ENCODE measurements at regions not wholly inside any gene's neighbourhood (a gene's known extent, or its start where the extent isn't known, plus 50 kb on each side); places are given as distances from the start of the nearest gene placed in this dataset.

GRCh38 chr4:24279911-24280375, 304.4 kb downstream of the DHX15 start:
- intact Hi-C loops (cut with DNase I; ENCODE audit: low total_unique reads), result no loop called here
- H3K9me3 ChIP-seq, result no peaks in the 10 kb centered on the region
- ATAC-seq, result peak in 1 of 2 donors; percentile 30
- in situ Hi-C loops (cut with MboI; ENCODE audit: low sequenced_read_pairs in 4 of 4), result no loop called here
- TF ChIP-seq CTCF (IDR thresholded peaks at IDR 0.05 in 4 of 5, conservative IDR thresholded peaks at IDR 0.05 in 1 of 5) (no peak), POLR2A (IDR thresholded peaks at IDR 0.05) (no peak)
- H3K4me1 ChIP-seq, result peaks cover 4 to 11% of the 10 kb centered on the region in 2 donors
- DNase-seq, result no peak
- H3K27ac ChIP-seq, result peak overlapping the region in 3 of 4 donors; percentile 37 to 48 (median 41)
- H3K27me3 ChIP-seq, result no peaks in the 10 kb centered on the region
- H3K4me3 ChIP-seq, result peak overlapping the region; percentile 8 to 29 (median 24)
- H3K36me3 ChIP-seq, result no peaks in the 10 kb centered on the region

- no peak for DNase-seq
- intact Hi-C loops (cut with DNase I; ENCODE audit: low total_unique reads) (no loop called here), in situ Hi-C loops (cut with MboI; ENCODE audit: low sequenced_read_pairs in 4 of 4) (no loop called here)
- Histone ChIP-seq H3K27ac (peak overlapping the region in 2 of 4 donors; percentile 37 to 41), H3K27me3 (no peaks in the 10 kb centered on the region), H3K36me3 (no peaks in the 10 kb centered on the region), H3K4me3 (peak overlapping the region in 3 of 4 donors; percentile 21 to 29 (median 27)), H3K4me1 (peaks cover 4 to 11% of the 10 kb centered on the region in 2 donors), H3K9me3 (no peaks in the 10 kb centered on the region)
- peak in 1 of 2 donors; percentile 41 for ATAC-seq
- TF ChIP-seq CTCF (IDR thresholded peaks at IDR 0.05 in 4 of 5, conservative IDR thresholded peaks at IDR 0.05 in 1 of 5) (no peak), POLR2A (IDR thresholded peaks at IDR 0.05) (no peak)
Measured at GRCh38 chr4:24279469-24279868, 304.9 kb downstream of the DHX15 start.

- in situ Hi-C loops (cut with MboI; ENCODE audit: low sequenced_read_pairs in 4 of 4) (no loop called here), intact Hi-C loops (cut with DNase I; ENCODE audit: low total_unique reads) (no loop called here)
- Histone ChIP-seq H3K27me3 (no peaks in the 10 kb centered on the region), H3K9me3 (no peaks in the 10 kb centered on the region), H3K4me3 (no peak overlapping the region), H3K36me3 (no peaks in the 10 kb centered on the region), H3K4me1 (peaks cover 4 to 11% of the 10 kb centered on the region in 2 donors), H3K27ac (no peak overlapping the region)
- ATAC-seq (no peak), DNase-seq (no peak)
- TF ChIP-seq POLR2A (IDR thresholded peaks at IDR 0.05), result no peak
- TF ChIP-seq CTCF (IDR thresholded peaks at IDR 0.05 in 4 of 5, conservative IDR thresholded peaks at IDR 0.05 in 1 of 5), result no peak
Measured at GRCh38 chr4:24278693-24279092, 305.7 kb downstream of the DHX15 start.

- Histone ChIP-seq H3K27ac (no peak overlapping the region), H3K27me3 (no peaks in the 10 kb centered on the region), H3K4me3 (no peak overlapping the region), H3K9me3 (no peaks in the 10 kb centered on the region), H3K36me3 (no peaks in the 10 kb centered on the region), H3K4me1 (peaks cover 0 to 1% of the 10 kb centered on the region in 2 donors)
- intact Hi-C loops (cut with DNase I; ENCODE audit: low total_unique reads) (no loop called here), in situ Hi-C loops (cut with MboI; ENCODE audit: low sequenced_read_pairs in 4 of 4) (loop anchor here in 1 of 4 donors (25.0 kb wide), 1 partner anchor 912 kb away; no protein-coding TSS in a partner anchor)
- TF ChIP-seq CTCF (IDR thresholded peaks at IDR 0.05 in 4 of 5, conservative IDR thresholded peaks at IDR 0.05 in 1 of 5) (no peak), POLR2A (IDR thresholded peaks at IDR 0.05) (no peak)
- ATAC-seq (no peak), DNase-seq (no peak)
Measured at GRCh38 chr4:24274381-24274941, 309.9 kb downstream of the DHX15 start.
